Mesendoderm (in vitro differentiated cells): ENCODE measurements at regions not wholly inside any gene's neighbourhood (a gene's known extent, or its start where the extent isn't known, plus 50 kb on each side); places are given as distances from the start of the nearest gene placed in this dataset.

Experiments used
- DNase-seq: peaks from one replicate; pipeline ENCODE4 v3.0.0; 2013
- H2AK5ac ChIP-seq: 2 replicates; pipeline ENCODE4 v1.6.1; 2013; ENCODE audit warnings: low read length, inconsistent platforms
- H2BK120ac ChIP-seq: 2 replicates; pipeline ENCODE4 v1.6.1; 2013; ENCODE audit warnings: low read depth, mild to moderate bottlenecking, low read length, moderate library complexity, mixed read lengths
- H2BK15ac ChIP-seq: replicated peaks from 2 replicates; pipeline ENCODE4 v1.6.1; 2013; ENCODE audit warnings: low read depth, mild to moderate bottlenecking, moderate library complexity
- H2BK5ac ChIP-seq: 2 replicates; pipeline ENCODE4 v1.6.1; 2013; ENCODE audit warnings: low read length, inconsistent platforms
- H3K18ac ChIP-seq: 2 replicates; pipeline ENCODE4 v1.6.1; 2013; ENCODE audit warnings: mild to moderate bottlenecking, low read length, mixed read lengths
- H3K23ac ChIP-seq: one replicate; pipeline ENCODE4 v1.6.1; 2013; ENCODE audit warnings: low read length
- H3K27ac ChIP-seq: 2 replicates; pipeline ENCODE4 v1.5.1; 2013; ENCODE audit warnings: low read depth, mild to moderate bottlenecking, inconsistent platforms, low read length, moderate library complexity
- H3K27me3 ChIP-seq: 2 replicates; pipeline ENCODE4 v1.6.1; 2013; ENCODE audit warnings: low read length, control low read depth, mild to moderate bottlenecking, inconsistent platforms; ENCODE audit not compliant: insufficient read depth, poor library complexity
- H3K36me3 ChIP-seq: 2 replicates; pipeline ENCODE4 v1.6.1; 2013; ENCODE audit warnings: low read length, inconsistent platforms; ENCODE audit not compliant: control insufficient read depth, insufficient read depth
- H3K4ac ChIP-seq: one replicate; pipeline ENCODE4 v1.6.1; 2013; ENCODE audit warnings: low read depth, mild to moderate bottlenecking, low read length, moderate library complexity
- H3K4me1 ChIP-seq: 2 replicates; pipeline ENCODE4 v1.6.1; 2013; ENCODE audit warnings: low read depth, low read length, inconsistent platforms; ENCODE audit not compliant: control insufficient read depth
- H3K4me2 ChIP-seq: 2 replicates; pipeline ENCODE4 v1.6.1; 2013; ENCODE audit warnings: low read length
- H3K4me3 ChIP-seq: 2 replicates; pipeline ENCODE4 v1.5.1; 2013; ENCODE audit warnings: mild to moderate bottlenecking, low read length
- H3K56ac ChIP-seq: one replicate; pipeline ENCODE4 v1.6.1; 2013; ENCODE audit warnings: low read length
- H3K79me1 ChIP-seq: 2 replicates; pipeline ENCODE4 v1.6.1; 2013; ENCODE audit warnings: low read length, inconsistent platforms
- H3K79me2 ChIP-seq: 2 replicates; pipeline ENCODE4 v1.6.1; 2013; ENCODE audit warnings: mild to moderate bottlenecking, low read length; ENCODE audit not compliant: control insufficient read depth, insufficient read depth
- H3K9ac ChIP-seq: 2 replicates; pipeline ENCODE4 v1.6.1; 2013; ENCODE audit warnings: low read length, inconsistent platforms
- H4K5ac ChIP-seq: one replicate; pipeline ENCODE4 v1.6.1; 2013; ENCODE audit warnings: low read length
- H4K8ac ChIP-seq: one replicate; pipeline ENCODE4 v1.6.1; 2013; ENCODE audit warnings: low read depth, mild to moderate bottlenecking, control low read depth, low read length, moderate library complexity
- WGBS: extraction: QIAGEN DNeasy Blood & Tissue Kit; methylation state at CpG from one replicate; pipeline ENCODE4 v1.1.7; 2013; ENCODE audit warnings: low lambda C conversion rate, missing lambda C conversion rate; ENCODE audit not compliant: insufficient coverage; ENCODE audit errors: extremely low coverage; 5-methylcytosine and 5-hydroxymethylcytosine counted together

DNA sequence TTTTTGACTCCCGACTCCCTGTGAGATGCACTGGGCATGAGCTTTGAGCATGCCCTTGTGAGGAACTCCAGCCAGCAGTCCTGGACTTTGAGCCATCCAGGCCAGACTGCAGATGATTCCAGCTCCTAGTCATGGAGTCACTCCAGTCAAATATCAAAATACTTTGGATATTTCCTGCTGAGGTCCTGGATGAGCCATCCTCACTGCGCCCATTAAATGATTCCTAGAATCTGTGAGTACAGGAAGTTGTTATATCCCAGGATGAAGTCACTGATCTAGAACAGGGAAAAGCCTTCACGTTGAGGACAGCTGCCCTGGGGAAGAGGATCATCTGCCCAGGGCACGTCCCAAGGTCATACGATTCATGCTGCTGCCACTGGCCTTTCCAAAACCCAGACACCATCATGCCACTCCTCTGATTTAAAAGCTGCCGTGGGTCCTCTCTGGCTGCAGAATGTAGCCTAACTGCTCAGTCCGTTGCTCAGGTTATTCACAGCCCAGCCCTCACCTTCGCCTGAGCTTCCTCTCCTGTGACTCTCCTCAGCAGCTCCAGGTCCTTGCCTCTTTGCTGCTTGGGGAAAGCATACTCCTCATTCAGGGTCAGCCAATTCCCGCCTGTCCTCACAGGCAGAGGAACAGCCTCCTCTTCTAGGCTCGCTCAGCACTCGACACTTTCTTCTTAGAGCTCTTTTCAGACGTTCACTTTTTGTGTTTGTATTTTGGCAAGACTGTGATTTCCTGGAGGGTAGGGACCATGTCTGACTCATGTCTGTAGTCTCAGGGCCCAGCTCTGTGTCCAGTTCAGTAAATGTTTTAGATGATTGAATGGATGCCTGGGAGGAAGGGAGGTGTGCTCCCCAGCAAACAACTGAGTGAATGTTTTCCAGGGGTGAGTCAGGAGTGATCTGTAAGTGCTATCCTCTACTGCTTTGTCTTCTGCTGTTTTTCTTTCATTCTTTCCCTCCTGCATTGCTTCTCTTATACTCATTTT, 157.8 kb downstream of the SNX10 start:
- Histone ChIP-seq H3K4me3 (no peak overlapping the region), H3K23ac (no peak overlapping the region), H3K18ac (no peak overlapping the region), H3K36me3 (no peaks in the 10 kb centered on the region), H2BK15ac (no peak overlapping the region), H3K4me2 (no peak overlapping the region), H2AK5ac (no peak overlapping the region), H3K4ac (no peak overlapping the region), H4K5ac (no peak overlapping the region), H2BK120ac (no peak overlapping the region), H2BK5ac (no peak overlapping the region), H3K4me1 (no peaks in the 10 kb centered on the region), H3K27me3 (no peaks in the 10 kb centered on the region), H3K79me1 (no peaks in the 10 kb centered on the region), H3K27ac (no peak overlapping the region), H3K56ac (no peak overlapping the region), H3K9ac (no peak overlapping the region), H4K8ac (no peak overlapping the region), H3K79me2 (no peaks in the 10 kb centered on the region)
- DNase-seq = no peak
- no CpG with 5 or more reads among the region's 12 CpGs for WGBS

DNA sequence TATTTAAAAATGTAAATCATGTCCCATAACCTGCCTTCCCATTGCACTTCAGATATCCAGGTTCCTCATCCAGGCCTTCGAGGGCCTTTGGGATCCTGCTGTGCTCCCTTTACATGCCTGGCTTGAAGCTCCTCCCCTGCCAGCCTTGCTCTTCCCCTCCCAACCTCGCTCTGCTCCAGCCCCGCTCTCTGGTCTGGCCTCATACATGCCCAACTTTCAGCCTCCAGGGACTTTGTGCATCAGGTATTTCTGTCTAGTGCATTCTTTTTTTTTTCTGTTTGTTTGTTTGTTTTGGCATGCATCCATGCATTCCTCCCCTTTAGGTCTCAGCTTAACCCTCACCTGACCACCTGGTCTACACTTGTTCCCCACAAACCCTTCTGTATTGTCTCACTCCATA, 160.3 kb downstream of the SNX10 start:
- WGBS = no CpG with 5 or more reads among the region's 3 CpGs
- no peak overlapping the region for H2BK5ac ChIP-seq
- no peak overlapping the region for H4K5ac ChIP-seq

DNA sequence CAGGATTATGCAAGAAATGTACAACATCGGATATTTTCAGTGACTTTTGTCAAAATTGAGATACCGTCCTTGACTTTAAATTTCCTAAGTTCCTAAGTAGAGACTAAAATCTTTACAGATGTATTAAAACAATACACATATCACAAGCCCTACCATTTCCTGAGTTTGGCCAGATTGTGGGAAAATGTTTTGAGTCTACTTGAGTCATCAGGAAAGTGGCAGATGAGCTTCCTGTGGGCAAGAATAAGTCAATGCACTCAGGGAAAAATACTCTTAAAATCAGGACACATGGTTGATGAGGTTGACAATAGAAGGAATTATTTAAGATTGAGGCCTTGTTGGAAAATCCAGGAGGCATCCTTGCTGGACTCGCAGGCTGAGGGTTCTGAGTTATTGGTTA, 162.5 kb downstream of the SNX10 start:
- DNase-seq = no peak
- H2BK5ac ChIP-seq = no peak overlapping the region
- H3K4me2 ChIP-seq = no peak overlapping the region
- H4K8ac ChIP-seq = no peak overlapping the region
- H2BK15ac ChIP-seq = no peak overlapping the region
- H3K36me3 ChIP-seq = no peaks in the 10 kb centered on the region
- no peak overlapping the region for H2BK120ac ChIP-seq
- no peak overlapping the region for H3K23ac ChIP-seq
- no peak overlapping the region for H3K4me3 ChIP-seq
- no peak overlapping the region for H3K4ac ChIP-seq
- no peak overlapping the region for H3K56ac ChIP-seq
- no CpG with 5 or more reads among the region's 3 CpGs for WGBS
- H3K79me1 ChIP-seq = no peaks in the 10 kb centered on the region
- no peak overlapping the region for H3K27ac ChIP-seq
- no peaks in the 10 kb centered on the region for H3K4me1 ChIP-seq
- H4K5ac ChIP-seq = no peak overlapping the region
- no peak overlapping the region for H2AK5ac ChIP-seq
- no peak overlapping the region for H3K18ac ChIP-seq
- no peaks in the 10 kb centered on the region for H3K79me2 ChIP-seq
- no peak overlapping the region for H3K9ac ChIP-seq
- no peaks in the 10 kb centered on the region for H3K27me3 ChIP-seq

More for the DNA sequence above, 160.3 kb downstream of the SNX10 start:
- no peaks in the 10 kb centered on the region for H3K79me1 ChIP-seq
- no peaks in the 10 kb centered on the region for H3K79me2 ChIP-seq
- H3K56ac ChIP-seq = no peak overlapping the region
- no peak overlapping the region for H3K27ac ChIP-seq
- no peak overlapping the region for H3K18ac ChIP-seq
- no peak overlapping the region for H3K4me2 ChIP-seq
- no peak overlapping the region for H2BK120ac ChIP-seq
- H4K8ac ChIP-seq = no peak overlapping the region
- no peaks in the 10 kb centered on the region for H3K36me3 ChIP-seq
- no peak overlapping the region for H2BK15ac ChIP-seq
- no peak overlapping the region for H3K4ac ChIP-seq
- no peak overlapping the region for H3K4me3 ChIP-seq
- no peak overlapping the region for H2AK5ac ChIP-seq
- H3K4me1 ChIP-seq = no peaks in the 10 kb centered on the region
- H3K9ac ChIP-seq = no peak overlapping the region
- DNase-seq = peak; percentile 42
- no peak overlapping the region for H3K23ac ChIP-seq
- no peaks in the 10 kb centered on the region for H3K27me3 ChIP-seq

DNA sequence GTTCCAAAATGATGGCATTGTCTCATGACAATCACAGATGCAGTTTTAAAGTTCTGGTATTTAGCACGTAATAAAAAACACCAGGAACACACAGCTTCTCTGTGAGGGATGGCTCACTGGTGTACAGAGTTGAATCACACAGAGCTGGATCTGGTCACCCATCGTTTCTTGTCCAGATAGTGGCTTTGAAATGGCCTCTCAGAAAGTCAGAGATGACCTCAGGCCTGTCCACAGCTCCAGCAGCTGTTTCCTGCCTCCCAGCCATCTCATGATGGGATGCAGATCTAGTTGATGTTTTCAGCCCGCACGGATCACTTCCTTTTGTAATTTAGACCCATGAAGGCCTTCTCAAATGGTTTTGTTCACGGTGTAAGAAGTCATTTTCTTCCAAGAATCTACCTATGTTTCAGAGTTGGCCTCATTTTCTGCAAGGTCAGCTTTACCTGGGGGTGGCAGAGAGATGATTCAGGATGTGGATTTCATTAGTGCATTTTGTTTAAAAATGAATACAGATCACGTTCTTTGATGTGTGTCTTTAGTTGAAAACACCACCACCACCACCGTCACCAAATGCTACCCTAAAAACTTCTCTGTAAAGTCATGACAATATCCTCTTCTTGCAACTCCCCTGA, 166.2 kb downstream of the SNX10 start:
- H3K4me3 ChIP-seq = no peak overlapping the region
- H2BK5ac ChIP-seq = no peak overlapping the region
- no peak overlapping the region for H3K23ac ChIP-seq
- no peak overlapping the region for H2AK5ac ChIP-seq
- H3K9ac ChIP-seq = no peak overlapping the region
- H4K8ac ChIP-seq = no peak overlapping the region
- H3K4ac ChIP-seq = no peak overlapping the region
- H3K27ac ChIP-seq = no peak overlapping the region
- no peaks in the 10 kb centered on the region for H3K4me1 ChIP-seq
- no peak overlapping the region for H3K56ac ChIP-seq
- H2BK15ac ChIP-seq = no peak overlapping the region
- H3K79me2 ChIP-seq = no peaks in the 10 kb centered on the region
- H3K18ac ChIP-seq = no peak overlapping the region
- no peaks in the 10 kb centered on the region for H3K36me3 ChIP-seq
- DNase-seq = no peak
- WGBS = no CpG with 5 or more reads among the region's 7 CpGs
- no peak overlapping the region for H4K5ac ChIP-seq
- H3K79me1 ChIP-seq = no peaks in the 10 kb centered on the region
- no peak overlapping the region for H3K4me2 ChIP-seq
- H2BK120ac ChIP-seq = no peak overlapping the region
- no peaks in the 10 kb centered on the region for H3K27me3 ChIP-seq

DNA sequence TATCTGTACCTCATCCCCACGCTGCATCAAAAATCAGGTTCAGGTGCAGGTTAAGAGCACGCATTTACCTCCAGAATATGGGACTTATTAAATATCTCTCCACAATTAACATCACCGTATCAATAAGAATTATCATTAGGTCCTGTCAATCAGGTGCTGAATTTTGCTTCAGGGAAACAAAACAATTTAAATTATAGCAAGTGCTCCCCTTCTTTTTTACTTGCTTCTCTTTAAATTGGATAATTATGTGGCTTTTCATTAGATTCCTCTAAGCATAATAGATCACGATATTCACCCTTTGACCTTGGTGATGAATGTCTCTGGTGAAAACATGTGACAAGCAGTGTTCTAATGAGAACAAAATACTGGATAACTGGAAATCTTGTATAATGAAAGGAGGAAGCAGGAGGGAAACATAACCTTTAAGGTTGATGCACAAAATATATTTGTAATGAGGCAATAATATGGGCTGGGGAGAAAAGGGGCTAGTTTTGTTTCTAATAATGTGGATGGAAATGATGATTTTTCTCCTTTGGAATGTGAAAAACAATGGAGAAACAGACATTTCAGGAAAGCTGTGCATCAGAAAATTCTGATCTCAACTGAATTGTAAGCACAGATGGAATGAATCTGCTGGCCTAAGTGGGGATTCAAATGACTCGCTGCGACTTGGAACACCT, 166.9 kb downstream of the SNX10 start:
- H3K56ac ChIP-seq = no peak overlapping the region
- H3K79me2 ChIP-seq = no peaks in the 10 kb centered on the region
- H4K5ac ChIP-seq = no peak overlapping the region
- no peak overlapping the region for H3K9ac ChIP-seq
- no peak overlapping the region for H3K18ac ChIP-seq
- H3K4ac ChIP-seq = no peak overlapping the region
- DNase-seq = no peak
- H3K36me3 ChIP-seq = no peaks in the 10 kb centered on the region
- no peaks in the 10 kb centered on the region for H3K4me1 ChIP-seq
- H3K4me3 ChIP-seq = no peak overlapping the region
- H3K4me2 ChIP-seq = no peak overlapping the region
- no peak overlapping the region for H2AK5ac ChIP-seq
- H3K27me3 ChIP-seq = no peaks in the 10 kb centered on the region
- no peak overlapping the region for H2BK120ac ChIP-seq
- no peak overlapping the region for H3K23ac ChIP-seq
- H4K8ac ChIP-seq = no peak overlapping the region
- H3K27ac ChIP-seq = no peak overlapping the region
- H3K79me1 ChIP-seq = no peaks in the 10 kb centered on the region
- H2BK5ac ChIP-seq = no peak overlapping the region
- no CpG with 5 or more reads among the region's 6 CpGs for WGBS
- no peak overlapping the region for H2BK15ac ChIP-seq
